Brain microvascular endothelial cell (primary cell): ENCODE measurements at regions not wholly inside any gene's neighbourhood (a gene's known extent, or its start where the extent isn't known, plus 50 kb on each side); places are given as distances from the start of the nearest gene placed in this dataset.
A peak's percentile ranks its signal among the peaks of the same experiment; 100 is the strongest.

Source experiments
- DNase-seq: peaks from one replicate; pipeline ENCODE4 v3.0.0-alpha.2; 2020
- H3K27ac ChIP-seq: fragments of 250-450 bp; sonication (Bioruptor Pico); 2 replicates; pipeline ENCODE4 v1.5.1; 2020; ENCODE audit warnings: mild to moderate bottlenecking, moderate library complexity
- H3K27me3 ChIP-seq: fragments of 250-450 bp; sonication (Bioruptor Pico); replicated peaks from 2 replicates; pipeline ENCODE4 v1.5.1; 2020; ENCODE audit warnings: mild to moderate bottlenecking
- H3K36me3 ChIP-seq: fragments of 250-450 bp; sonication (Bioruptor Pico); replicated peaks from 2 replicates; pipeline ENCODE4 v1.5.1; 2020; ENCODE audit warnings: mild to moderate bottlenecking
- H3K4me3 ChIP-seq: 2 replicates; pipeline ENCODE4 v1.5.1; 2011; ENCODE audit warnings: low read depth, mild to moderate bottlenecking, control low read depth, low read length, moderate library complexity
- CTCF ChIP-seq: IDR thresholded peaks from 2 replicates; pipeline ENCODE4 v1.5.1; 2011; ENCODE audit warnings: low read depth, mild to moderate bottlenecking, moderate library complexity, low read length, control low read depth, inconsistent platforms; ENCODE audit errors: missing control alignments
- in situ Hi-C: cut with HindIII; loops from 2 replicates; pipeline ENCODE4 v1.10.0; 2017; ENCODE audit warnings: low sequenced_read_pairs, low pct_ligation_motif_present

GRCh38 chr20:57950764-57951485 is 241.1 kb upstream of the PMEPA1 start:
- no peaks in the 10 kb centered on the region for H3K27me3 ChIP-seq
- no peak overlapping the region for H3K27ac ChIP-seq
- in situ Hi-C loops, result no loop called here
- no peaks in the 10 kb centered on the region for H3K36me3 ChIP-seq
- TF ChIP-seq CTCF, result no peak
- H3K4me3 ChIP-seq, result no peak overlapping the region
- DNase-seq, result no peak

- H3K36me3 ChIP-seq, result no peaks in the 10 kb centered on the region
- peak overlapping the region; percentile 7 for H3K27ac ChIP-seq
- in situ Hi-C loops, result no loop called here
- DNase-seq, result no peak
- H3K27me3 ChIP-seq, result no peaks in the 10 kb centered on the region
- H3K4me3 ChIP-seq, result no peak overlapping the region
- no peak for TF ChIP-seq CTCF
Measured at GRCh38 chr20:57948180-57948955, 238.6 kb upstream of the PMEPA1 start.

- peak; percentile 51 for TF ChIP-seq CTCF
- DNase-seq, result peak; percentile 52
- in situ Hi-C loops, result no loop called here
- Histone ChIP-seq H3K27ac (peak overlapping the region; percentile 7), H3K36me3 (no peaks in the 10 kb centered on the region), H3K27me3 (no peaks in the 10 kb centered on the region), H3K4me3 (no peak overlapping the region)
Measured at GRCh38 chr20:57947421-57948179, 237.8 kb upstream of the PMEPA1 start.

- in situ Hi-C loops, result no loop called here
- no peaks in the 10 kb centered on the region for H3K27me3 ChIP-seq
- DNase-seq, result no peak
- H3K36me3 ChIP-seq, result no peaks in the 10 kb centered on the region
- H3K27ac ChIP-seq, result no peak overlapping the region
- no peak overlapping the region for H3K4me3 ChIP-seq
- no peak for TF ChIP-seq CTCF
Measured at GRCh38 chr20:57946559-57947315, 236.9 kb upstream of the PMEPA1 start.

GRCh38 chr20:57944988-57945387 is 235.2 kb upstream of the PMEPA1 start:
- H3K27me3 ChIP-seq, result no peaks in the 10 kb centered on the region
- no peak for DNase-seq
- in situ Hi-C loops, result no loop called here

More at GRCh38 chr20:57944988-57945387, 235.2 kb upstream of the PMEPA1 start:
- TF ChIP-seq CTCF, result no peak
- H3K4me3 ChIP-seq, result no peak overlapping the region
- H3K36me3 ChIP-seq, result no peaks in the 10 kb centered on the region
- H3K27ac ChIP-seq, result no peak overlapping the region
